Prostate gland (tissue), 2 donors: ENCODE measurements at regions not wholly inside any gene's neighbourhood (a gene's known extent, or its start where the extent isn't known, plus 50 kb on each side); places are given as distances from the start of the nearest gene placed in this dataset.
"Not testable (repeated sequence)": the region's sequence is repeated elsewhere in the genome, so short reads cannot be mapped to it uniquely, and the experiment has no call there.

Source experiments
- DNase-seq: peaks from one replicate; pipeline ENCODE4 v3.0.0-alpha.2; 2019; ENCODE audit warnings: low spot score
- H3K27ac ChIP-seq, 2 donors: fragments of 200-600 bp; sonication (generic); 2 replicates each; pipeline ENCODE4 v1.5.1; 2017 to 2019
- H3K27me3 ChIP-seq: fragments of 200-600 bp; sonication (generic); replicated peaks from 2 replicates; pipeline ENCODE4 v1.5.1; 2019; ENCODE audit not compliant: insufficient read depth
- H3K36me3 ChIP-seq, 2 donors: fragments of 200-600 bp; sonication (generic); 1 replicate in 1 of 2; 2 replicates in 1 of 2; pipeline versions ENCODE4 v1.5.1 to v1.8.1; 2017 to 2019
- H3K4me1 ChIP-seq: fragments of 200-600 bp; sonication (generic); replicated peaks from 2 replicates; pipeline ENCODE4 v1.5.1; 2019
- H3K4me3 ChIP-seq, 2 donors: fragments of 200-600 bp; sonication (generic); 2 replicates each; pipeline ENCODE4 v1.5.1; 2017 to 2019
- H3K9me3 ChIP-seq: fragments of 200-600 bp; sonication (generic); 2 replicates; pipeline ENCODE4 v1.5.1; 2017
- POLR2A ChIP-seq: fragments of 450-650 bp; IDR thresholded peaks from one replicate; pipeline ENCODE4 v1.6.1; 2016; ENCODE audit warnings: antibody characterized with exemption, mild to moderate bottlenecking
- POLR2AphosphoS5 ChIP-seq: sonication (generic); formaldehyde crosslinking; IDR thresholded peaks from one replicate; pipeline ENCODE4 v1.6.1; 2017; ENCODE audit warnings: antibody characterized with exemption
- WGBS: methylation state at CpG from one replicate; pipeline ENCODE4 v1.1.5; 2018; 5-methylcytosine and 5-hydroxymethylcytosine counted together
- intact Hi-C: fragments of 100-400 bp; cut with DNase I; formaldehyde crosslinking; loops from one replicate; pipeline ENCODE4 v1.14.2; 2022
- TF ChIP-seq, protein P1 (sequence below), 4 experiments: fragments of 200-600 bp in 2 of 4; fragments of 450-650 bp in 2 of 4; sonication (generic) in 2 of 4; IDR thresholded peaks; 1 replicate in 3 of 4; 2 replicates in 1 of 4; pipeline ENCODE4 v1.5.1; 2016 to 2019; ENCODE audit warnings: antibody characterized with exemption in 4 of 4, mild to moderate bottlenecking in 2 of 4, moderate library complexity in 2 of 4

DNA sequence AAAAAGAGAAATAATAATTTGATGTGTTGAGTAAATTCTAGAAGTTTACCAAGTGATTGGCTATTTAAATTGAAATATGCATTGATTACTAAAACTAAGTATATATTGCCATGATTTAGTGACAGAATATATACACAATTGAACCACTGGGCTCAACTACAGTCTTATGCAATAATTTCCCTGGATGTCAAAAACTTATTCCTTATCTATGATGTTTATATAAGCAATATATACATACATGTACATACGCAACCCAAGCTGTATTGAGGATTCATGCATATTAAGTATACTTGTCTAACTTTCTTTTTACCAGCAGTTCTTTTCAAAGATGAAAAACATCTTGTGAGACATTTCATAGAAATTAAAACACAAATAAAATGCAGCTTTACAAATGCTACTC, 165.8 kb downstream of the ZIC4 start:
- Histone ChIP-seq H3K4me1 (no peaks in the 10 kb centered on the region), H3K27me3 (no peaks in the 10 kb centered on the region), H3K4me3 (no peak overlapping the region), H3K36me3 (no peaks in the 10 kb centered on the region), H3K27ac (no peak overlapping the region), H3K9me3 (no peaks in the 10 kb centered on the region)
- DNase-seq, result no peak
- intact Hi-C loops, result no loop called here
- no peak for TF ChIP-seq POLR2A
- TF ChIP-seq, protein P1, sequence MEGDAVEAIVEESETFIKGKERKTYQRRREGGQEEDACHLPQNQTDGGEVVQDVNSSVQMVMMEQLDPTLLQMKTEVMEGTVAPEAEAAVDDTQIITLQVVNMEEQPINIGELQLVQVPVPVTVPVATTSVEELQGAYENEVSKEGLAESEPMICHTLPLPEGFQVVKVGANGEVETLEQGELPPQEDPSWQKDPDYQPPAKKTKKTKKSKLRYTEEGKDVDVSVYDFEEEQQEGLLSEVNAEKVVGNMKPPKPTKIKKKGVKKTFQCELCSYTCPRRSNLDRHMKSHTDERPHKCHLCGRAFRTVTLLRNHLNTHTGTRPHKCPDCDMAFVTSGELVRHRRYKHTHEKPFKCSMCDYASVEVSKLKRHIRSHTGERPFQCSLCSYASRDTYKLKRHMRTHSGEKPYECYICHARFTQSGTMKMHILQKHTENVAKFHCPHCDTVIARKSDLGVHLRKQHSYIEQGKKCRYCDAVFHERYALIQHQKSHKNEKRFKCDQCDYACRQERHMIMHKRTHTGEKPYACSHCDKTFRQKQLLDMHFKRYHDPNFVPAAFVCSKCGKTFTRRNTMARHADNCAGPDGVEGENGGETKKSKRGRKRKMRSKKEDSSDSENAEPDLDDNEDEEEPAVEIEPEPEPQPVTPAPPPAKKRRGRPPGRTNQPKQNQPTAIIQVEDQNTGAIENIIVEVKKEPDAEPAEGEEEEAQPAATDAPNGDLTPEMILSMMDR (IDR thresholded peaks at IDR 0.05), result no peak
- TF ChIP-seq POLR2AphosphoS5, result no peak
- WGBS, result 82% methylated on average over 1 of the region's 1 CpG

DNA sequence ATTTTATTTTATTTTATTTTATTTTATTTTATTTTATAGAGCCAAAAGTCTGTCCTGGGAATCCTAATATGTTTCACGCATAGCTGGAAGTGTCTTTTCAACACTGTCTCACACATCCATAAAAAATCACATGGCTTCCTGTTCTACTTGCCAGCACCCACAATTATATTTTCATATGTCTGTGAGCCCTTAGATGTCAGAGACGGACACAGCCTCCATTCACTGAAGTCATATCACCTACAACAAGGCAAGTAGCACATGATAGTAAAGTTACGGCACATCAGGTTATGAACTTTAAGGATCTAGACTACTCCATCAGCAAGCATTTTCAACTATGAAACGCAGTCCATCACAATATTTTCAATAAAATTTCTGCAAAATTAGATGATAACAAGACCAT, 168.4 kb downstream of the ZIC4 start:
- H3K4me3 ChIP-seq, result no peak overlapping the region
- no peaks in the 10 kb centered on the region for H3K9me3 ChIP-seq
- DNase-seq, result no peak
- TF ChIP-seq POLR2AphosphoS5, result no peak
- H3K27me3 ChIP-seq, result no peaks in the 10 kb centered on the region
- WGBS, result 76% methylated on average over 4 of the region's 4 CpGs
- H3K27ac ChIP-seq, result no peak overlapping the region
- intact Hi-C loops, result no loop called here
- no peaks in the 10 kb centered on the region for H3K36me3 ChIP-seq
- H3K4me1 ChIP-seq, result no peaks in the 10 kb centered on the region

DNA sequence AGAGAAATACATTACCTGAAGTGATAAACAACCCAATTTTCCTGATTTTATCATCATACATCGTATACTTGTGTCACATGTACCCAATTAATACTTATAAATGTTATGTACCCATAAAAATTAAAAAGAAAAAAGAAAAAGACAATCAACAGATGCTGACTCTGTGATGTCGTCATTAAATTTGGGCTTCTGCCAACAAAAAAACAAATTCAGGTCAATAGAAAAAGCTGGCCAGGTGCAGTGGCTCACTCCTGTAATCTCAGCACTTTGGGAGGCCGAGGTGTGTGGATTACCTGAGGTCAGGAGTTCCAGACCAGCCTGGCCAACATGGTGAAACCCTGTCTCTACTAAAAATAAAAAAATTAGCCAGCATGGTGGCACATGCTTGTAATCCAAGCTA, 174.4 kb downstream of the ZIC4 start:
- H3K9me3 ChIP-seq, H3K36me3 ChIP-seq, DNase-seq, intact Hi-C loops, H3K4me1 ChIP-seq, H3K27me3 ChIP-seq, H3K27ac ChIP-seq, H3K4me3 ChIP-seq: not testable (repeated sequence)
- WGBS, result 50% methylated on average over 3 of the region's 3 CpGs

DNA sequence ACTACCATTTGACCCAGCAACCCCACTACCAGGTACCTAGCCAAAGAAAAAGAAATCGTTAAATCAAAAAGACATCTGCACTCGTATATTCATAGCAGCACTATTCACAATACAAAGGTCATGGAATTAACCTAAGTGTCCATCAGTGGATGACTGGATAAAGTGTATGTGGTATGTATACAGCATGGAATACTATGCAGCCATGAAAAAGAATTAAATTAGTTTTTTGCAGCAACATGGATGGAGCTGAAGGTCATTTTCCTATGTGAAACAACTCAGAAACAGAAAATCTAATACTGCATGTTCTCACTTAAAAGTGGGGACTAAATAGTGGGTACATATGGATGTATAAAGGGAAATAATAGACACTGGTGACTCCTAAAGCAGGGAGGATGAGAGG, 175.2 kb downstream of the ZIC4 start:
- no peak for DNase-seq

DNA sequence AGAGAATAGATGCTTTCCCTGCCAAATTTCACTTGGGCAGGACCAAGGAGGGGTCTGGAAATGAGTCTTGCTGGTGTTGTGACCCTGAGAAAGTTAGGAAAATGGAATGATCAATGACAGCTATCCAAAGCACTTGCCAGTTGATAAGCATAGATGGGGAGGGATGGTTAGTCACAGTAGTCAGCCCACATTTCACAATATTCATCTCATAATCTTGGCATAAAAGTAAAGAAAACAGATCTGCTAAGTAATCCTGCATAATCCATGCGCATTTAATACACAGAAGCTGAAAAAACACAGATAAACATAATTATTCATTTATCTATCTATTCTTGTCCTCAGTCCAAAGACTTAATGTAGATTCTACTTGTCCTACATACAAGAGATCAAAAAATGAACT, 184.1 kb downstream of the ZIC4 start:
- H3K27ac ChIP-seq, result no peak overlapping the region
- intact Hi-C loops, result no loop called here
- no peaks in the 10 kb centered on the region for H3K36me3 ChIP-seq
- WGBS, result 100% methylated on average over 1 of the region's 1 CpG
- no peaks in the 10 kb centered on the region for H3K4me1 ChIP-seq
- H3K9me3 ChIP-seq, result no peaks in the 10 kb centered on the region
- no peaks in the 10 kb centered on the region for H3K27me3 ChIP-seq
- no peak overlapping the region for H3K4me3 ChIP-seq
- no peak for TF ChIP-seq POLR2AphosphoS5
- TF ChIP-seq, protein P1 (IDR thresholded peaks at IDR 0.05), result no peak
- no peak for TF ChIP-seq POLR2A
- DNase-seq, result no peak

More for the DNA sequence above, 175.2 kb downstream of the ZIC4 start:
- no peak overlapping the region for H3K4me3 ChIP-seq
- no peaks in the 10 kb centered on the region for H3K36me3 ChIP-seq
- no peaks in the 10 kb centered on the region for H3K27me3 ChIP-seq
- 99% methylated on average over 2 of the region's 2 CpGs for WGBS
- no peaks in the 10 kb centered on the region for H3K4me1 ChIP-seq
- no peak overlapping the region for H3K27ac ChIP-seq
- TF ChIP-seq POLR2A (no peak), POLR2AphosphoS5 (no peak)
- TF ChIP-seq, protein P1 (IDR thresholded peaks at IDR 0.05), result no peak
- H3K9me3 ChIP-seq, result no peaks in the 10 kb centered on the region
- intact Hi-C loops, result no loop called here

DNA sequence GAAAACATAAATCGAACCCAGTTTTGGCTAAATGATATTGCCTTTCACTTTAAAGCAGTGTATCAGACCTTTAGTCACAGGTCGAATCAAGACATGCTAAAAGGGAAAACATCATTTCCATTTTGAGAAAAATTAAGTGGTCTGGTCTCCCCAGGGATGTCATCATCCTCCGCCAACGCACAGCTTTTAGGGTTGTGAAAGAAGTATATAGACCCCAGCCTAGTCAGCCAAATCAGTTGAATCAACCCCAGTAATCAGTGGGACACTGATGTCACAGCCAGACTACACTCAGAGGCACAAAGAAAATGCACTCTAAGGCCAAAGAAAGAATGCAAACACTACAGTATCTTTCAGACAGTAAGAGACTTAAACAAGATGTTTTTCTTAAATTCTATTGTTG, 187.4 kb downstream of the ZIC4 start:
- intact Hi-C loops, result no loop called here
- no peaks in the 10 kb centered on the region for H3K36me3 ChIP-seq
- no peak overlapping the region for H3K27ac ChIP-seq
- no peak for DNase-seq
- TF ChIP-seq POLR2A (no peak), POLR2AphosphoS5 (no peak)
- TF ChIP-seq, protein P1 (IDR thresholded peaks at IDR 0.05), result no peak
- H3K4me1 ChIP-seq, result no peaks in the 10 kb centered on the region
- WGBS, result 84% methylated on average over 4 of the region's 4 CpGs
- H3K4me3 ChIP-seq, result no peak overlapping the region
- no peaks in the 10 kb centered on the region for H3K27me3 ChIP-seq
- no peaks in the 10 kb centered on the region for H3K9me3 ChIP-seq
